HEK293 (cell line): ENCODE measurements at regions not wholly inside any gene's neighbourhood (a gene's known extent, or its start where the extent isn't known, plus 50 kb on each side); places are given as distances from the start of the nearest gene placed in this dataset.

ENCODE experiments used
- EGR2 ChIP-seq: fragments of 450-650 bp; formaldehyde crosslinking; IDR thresholded peaks from 2 replicates; pipeline ENCODE4 v1.5.1; 2016; ENCODE audit warnings: low read depth, missing biosample characterization, missing genetic modification characterization
- HOXA7 ChIP-seq: sonication (generic); formaldehyde crosslinking; IDR thresholded peaks from 2 replicates; pipeline ENCODE4 v1.8.1; 2022; ENCODE audit warnings: missing genetic modification reagents, borderline replicate concordance
- REPIN1 ChIP-seq: fragments of 450-650 bp; formaldehyde crosslinking; IDR thresholded peaks from 2 replicates; pipeline ENCODE4 v1.5.1; 2017; ENCODE audit warnings: missing biosample characterization, missing genetic modification characterization, low read depth
- YY1 ChIP-seq: fragments of 450-650 bp; formaldehyde crosslinking; IDR thresholded peaks from 2 replicates; pipeline ENCODE4 v1.5.1; 2018; ENCODE audit warnings: missing biosample characterization, missing genetic modification characterization
- ZNF157 ChIP-seq: fragments of 450-650 bp; formaldehyde crosslinking; IDR thresholded peaks from 2 replicates; pipeline ENCODE4 v1.5.1; 2016; ENCODE audit warnings: missing biosample characterization, missing genetic modification characterization
- ZNF335 ChIP-seq: fragments of 450-650 bp; formaldehyde crosslinking; conservative IDR thresholded peaks from 2 replicates; pipeline ENCODE4 v1.5.1; 2016; ENCODE audit warnings: missing biosample characterization, missing genetic modification characterization
- ZNF501 ChIP-seq: fragments of 450-650 bp; formaldehyde crosslinking; IDR thresholded peaks from 2 replicates; pipeline ENCODE4 v1.5.1; 2016; ENCODE audit warnings: missing biosample characterization, missing genetic modification characterization
- ZNF585B ChIP-seq: fragments of 450-650 bp; formaldehyde crosslinking; IDR thresholded peaks from 2 replicates; pipeline ENCODE4 v1.5.1; 2016; ENCODE audit warnings: missing biosample characterization, missing genetic modification characterization
- ZNF768 ChIP-seq: fragments of 450-650 bp; formaldehyde crosslinking; IDR thresholded peaks from 2 replicates; pipeline ENCODE4 v1.5.1; 2018; ENCODE audit warnings: missing biosample characterization, mild to moderate bottlenecking, missing genetic modification characterization
- TF ChIP-seq, protein P1 (sequence below): fragments of 450-650 bp; formaldehyde crosslinking; IDR thresholded peaks from 2 replicates; pipeline ENCODE4 v1.5.1; 2016; ENCODE audit warnings: missing biosample characterization, missing genetic modification characterization
- TF ChIP-seq, protein P2 (sequence below): fragments of 450-650 bp; formaldehyde crosslinking; IDR thresholded peaks from 2 replicates; pipeline ENCODE4 v1.5.1; 2016; ENCODE audit warnings: missing biosample characterization, missing genetic modification characterization
- TF ChIP-seq, protein P3 (sequence below): fragments of 450-650 bp; formaldehyde crosslinking; IDR thresholded peaks from 2 replicates; pipeline ENCODE4 v1.5.1; 2017; ENCODE audit warnings: missing biosample characterization, missing genetic modification characterization
- TF ChIP-seq, protein P4 (sequence below): sonication (generic); formaldehyde crosslinking; IDR thresholded peaks from 2 replicates; pipeline ENCODE4 v1.8.1; 2022; ENCODE audit warnings: mild to moderate bottlenecking, moderate library complexity, missing genetic modification reagents

DNA sequence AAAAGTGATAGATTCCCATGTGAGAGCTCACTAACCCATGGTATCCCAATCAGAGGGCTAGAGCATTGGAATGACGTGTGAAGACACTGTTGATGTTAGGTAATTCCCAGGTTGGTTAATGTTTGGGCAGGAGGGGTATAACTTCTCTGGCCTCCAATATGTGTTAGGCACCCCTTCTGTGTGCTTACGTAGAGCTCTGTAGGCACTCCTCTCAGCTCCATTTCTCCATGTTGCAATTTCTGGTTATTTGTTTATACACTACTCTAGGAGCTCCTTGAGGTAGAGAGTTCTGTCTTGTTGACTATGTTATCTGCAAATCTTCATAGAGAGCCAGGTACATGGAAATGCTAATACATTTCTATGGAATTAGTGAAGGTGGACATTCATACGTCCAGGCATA lies 153.5 kb downstream of the RPIA start:
- TF ChIP-seq ZNF768 (tag by site-specific recombination): no peak
- no peak for TF ChIP-seq ZNF501
- TF ChIP-seq, protein P1, sequence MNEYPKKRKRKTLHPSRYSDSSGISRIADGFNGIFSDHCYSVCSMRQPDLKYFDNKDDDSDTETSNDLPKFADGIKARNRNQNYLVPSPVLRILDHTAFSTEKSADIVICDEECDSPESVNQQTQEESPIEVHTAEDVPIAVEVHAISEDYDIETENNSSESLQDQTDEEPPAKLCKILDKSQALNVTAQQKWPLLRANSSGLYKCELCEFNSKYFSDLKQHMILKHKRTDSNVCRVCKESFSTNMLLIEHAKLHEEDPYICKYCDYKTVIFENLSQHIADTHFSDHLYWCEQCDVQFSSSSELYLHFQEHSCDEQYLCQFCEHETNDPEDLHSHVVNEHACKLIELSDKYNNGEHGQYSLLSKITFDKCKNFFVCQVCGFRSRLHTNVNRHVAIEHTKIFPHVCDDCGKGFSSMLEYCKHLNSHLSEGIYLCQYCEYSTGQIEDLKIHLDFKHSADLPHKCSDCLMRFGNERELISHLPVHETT (tag by site-specific recombination): no peak
- TF ChIP-seq, protein P2, sequence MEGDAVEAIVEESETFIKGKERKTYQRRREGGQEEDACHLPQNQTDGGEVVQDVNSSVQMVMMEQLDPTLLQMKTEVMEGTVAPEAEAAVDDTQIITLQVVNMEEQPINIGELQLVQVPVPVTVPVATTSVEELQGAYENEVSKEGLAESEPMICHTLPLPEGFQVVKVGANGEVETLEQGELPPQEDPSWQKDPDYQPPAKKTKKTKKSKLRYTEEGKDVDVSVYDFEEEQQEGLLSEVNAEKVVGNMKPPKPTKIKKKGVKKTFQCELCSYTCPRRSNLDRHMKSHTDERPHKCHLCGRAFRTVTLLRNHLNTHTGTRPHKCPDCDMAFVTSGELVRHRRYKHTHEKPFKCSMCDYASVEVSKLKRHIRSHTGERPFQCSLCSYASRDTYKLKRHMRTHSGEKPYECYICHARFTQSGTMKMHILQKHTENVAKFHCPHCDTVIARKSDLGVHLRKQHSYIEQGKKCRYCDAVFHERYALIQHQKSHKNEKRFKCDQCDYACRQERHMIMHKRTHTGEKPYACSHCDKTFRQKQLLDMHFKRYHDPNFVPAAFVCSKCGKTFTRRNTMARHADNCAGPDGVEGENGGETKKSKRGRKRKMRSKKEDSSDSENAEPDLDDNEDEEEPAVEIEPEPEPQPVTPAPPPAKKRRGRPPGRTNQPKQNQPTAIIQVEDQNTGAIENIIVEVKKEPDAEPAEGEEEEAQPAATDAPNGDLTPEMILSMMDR (tag by site-specific recombination): no peak
- no peak for TF ChIP-seq ZNF335 (tag by site-specific recombination)
- no peak for TF ChIP-seq EGR2 (tag by site-specific recombination)
- TF ChIP-seq, protein P3, sequence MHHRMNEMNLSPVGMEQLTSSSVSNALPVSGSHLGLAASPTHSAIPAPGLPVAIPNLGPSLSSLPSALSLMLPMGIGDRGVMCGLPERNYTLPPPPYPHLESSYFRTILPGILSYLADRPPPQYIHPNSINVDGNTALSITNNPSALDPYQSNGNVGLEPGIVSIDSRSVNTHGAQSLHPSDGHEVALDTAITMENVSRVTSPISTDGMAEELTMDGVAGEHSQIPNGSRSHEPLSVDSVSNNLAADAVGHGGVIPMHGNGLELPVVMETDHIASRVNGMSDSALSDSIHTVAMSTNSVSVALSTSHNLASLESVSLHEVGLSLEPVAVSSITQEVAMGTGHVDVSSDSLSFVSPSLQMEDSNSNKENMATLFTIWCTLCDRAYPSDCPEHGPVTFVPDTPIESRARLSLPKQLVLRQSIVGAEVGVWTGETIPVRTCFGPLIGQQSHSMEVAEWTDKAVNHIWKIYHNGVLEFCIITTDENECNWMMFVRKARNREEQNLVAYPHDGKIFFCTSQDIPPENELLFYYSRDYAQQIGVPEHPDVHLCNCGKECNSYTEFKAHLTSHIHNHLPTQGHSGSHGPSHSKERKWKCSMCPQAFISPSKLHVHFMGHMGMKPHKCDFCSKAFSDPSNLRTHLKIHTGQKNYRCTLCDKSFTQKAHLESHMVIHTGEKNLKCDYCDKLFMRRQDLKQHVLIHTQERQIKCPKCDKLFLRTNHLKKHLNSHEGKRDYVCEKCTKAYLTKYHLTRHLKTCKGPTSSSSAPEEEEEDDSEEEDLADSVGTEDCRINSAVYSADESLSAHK (tag by site-specific recombination): no peak
- no peak for TF ChIP-seq HOXA7 (CRISPR knock-in tag)
- no peak for TF ChIP-seq ZNF157 (tag by site-specific recombination)
- no peak for TF ChIP-seq YY1 (tag by site-specific recombination)
- TF ChIP-seq, protein P4, sequence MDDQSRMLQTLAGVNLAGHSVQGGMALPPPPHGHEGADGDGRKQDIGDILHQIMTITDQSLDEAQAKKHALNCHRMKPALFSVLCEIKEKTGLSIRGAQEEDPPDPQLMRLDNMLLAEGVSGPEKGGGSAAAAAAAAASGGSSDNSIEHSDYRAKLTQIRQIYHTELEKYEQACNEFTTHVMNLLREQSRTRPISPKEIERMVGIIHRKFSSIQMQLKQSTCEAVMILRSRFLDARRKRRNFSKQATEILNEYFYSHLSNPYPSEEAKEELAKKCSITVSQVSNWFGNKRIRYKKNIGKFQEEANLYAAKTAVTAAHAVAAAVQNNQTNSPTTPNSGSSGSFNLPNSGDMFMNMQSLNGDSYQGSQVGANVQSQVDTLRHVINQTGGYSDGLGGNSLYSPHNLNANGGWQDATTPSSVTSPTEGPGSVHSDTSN (CRISPR knock-in tag): no peak
- TF ChIP-seq REPIN1 (tag by site-specific recombination): no peak
- no peak for TF ChIP-seq ZNF585B
